Cardiac septum (tissue), 1 donor: ENCODE measurements at regions not wholly inside any gene's neighbourhood (a gene's known extent, or its start where the extent isn't known, plus 50 kb on each side); places are given as distances from the start of the nearest gene placed in this dataset.

ENCODE experiments used
- DNase-seq: peaks from one replicate; pipeline ENCODE4 v3.0.0-alpha.2; 2020; ENCODE audit warnings: low spot score
- intact Hi-C: fragments of 100-400 bp; cut with DNase I; formaldehyde crosslinking; loops from one replicate; pipeline ENCODE4 v1.14.0; 2022
- donor health status: DM: no; HTN: no; CAD: no.

DNA sequence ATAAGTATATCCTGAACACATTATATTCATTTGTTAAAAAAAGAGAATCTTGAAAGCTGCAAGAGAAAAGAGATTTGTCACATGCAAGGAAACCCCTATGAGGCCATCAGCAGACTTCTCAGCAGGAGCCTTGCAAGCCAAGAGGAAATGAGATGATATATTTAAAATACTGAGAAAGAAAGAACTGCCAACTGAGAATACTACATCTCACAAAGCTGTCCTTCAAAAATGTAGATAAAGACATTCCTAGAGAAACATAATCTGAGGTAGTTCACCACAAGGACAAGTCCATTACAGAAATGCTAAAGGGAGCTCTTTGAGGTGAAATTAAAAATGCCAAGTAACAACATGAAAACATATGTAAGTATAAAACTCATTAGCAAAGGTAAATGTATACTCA is 224.4 kb upstream of the MBL2 start:
- intact Hi-C loops: no loop called here
- DNase-seq: no peak

DNA sequence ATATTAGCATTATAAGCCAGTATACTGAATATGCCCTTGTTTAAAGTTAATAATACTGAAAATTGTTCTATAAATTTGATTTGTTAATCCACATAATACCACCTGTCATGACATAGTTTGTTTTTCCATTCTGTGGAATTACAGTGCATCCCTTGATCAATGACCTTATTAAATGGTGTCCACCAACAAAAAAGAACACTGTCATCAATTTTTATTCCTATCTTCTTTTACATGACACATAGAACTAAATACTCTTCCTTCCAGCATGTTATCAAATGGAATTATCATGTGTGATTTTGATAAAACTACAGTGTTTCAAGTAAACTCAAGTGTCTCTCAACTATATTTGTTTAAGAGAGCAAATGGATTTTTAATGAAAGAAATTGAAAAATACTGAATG is 221.8 kb upstream of the MBL2 start:
- intact Hi-C loops: no loop called here

DNA sequence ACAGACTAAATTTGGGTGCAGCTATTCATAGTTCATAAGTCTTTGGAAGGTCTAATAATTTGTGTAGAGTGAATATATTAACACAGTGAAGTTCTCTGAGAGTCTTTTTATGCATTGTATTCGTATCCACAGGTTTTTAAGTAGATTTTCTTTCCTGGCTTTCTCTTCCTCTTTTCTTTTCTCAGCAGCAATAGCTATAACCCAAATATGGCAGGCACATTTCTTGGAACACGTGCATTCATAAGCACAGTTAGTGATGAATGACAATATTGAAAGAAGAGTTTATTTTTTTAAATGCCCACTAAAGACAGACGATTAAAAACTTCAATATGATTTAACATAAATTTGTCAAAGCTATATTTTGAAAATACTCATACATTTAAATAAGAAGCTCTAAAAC is 220.5 kb upstream of the MBL2 start:
- no peak for DNase-seq
- intact Hi-C loops: no loop called here

More for the DNA sequence above, 221.8 kb upstream of the MBL2 start:
- DNase-seq: no peak

DNA sequence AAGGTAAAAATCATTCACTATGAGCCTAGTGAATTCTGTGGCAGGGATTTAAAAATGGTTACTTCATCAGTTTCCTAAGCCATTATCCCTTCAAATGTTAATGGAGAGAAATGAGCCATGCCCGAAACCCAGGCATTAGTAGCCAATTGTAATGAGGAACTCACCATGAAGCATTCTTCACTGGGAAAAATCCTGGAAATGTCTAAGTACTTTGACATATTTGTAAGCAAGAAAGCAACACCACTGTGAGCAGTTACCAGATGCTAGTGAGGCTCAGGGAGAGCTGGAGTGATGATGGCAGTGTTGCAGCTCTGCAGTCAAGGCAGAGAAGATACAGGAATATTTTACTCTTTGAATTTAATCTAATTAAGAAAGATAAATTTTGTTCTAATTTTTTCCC is 220.0 kb upstream of the MBL2 start:
- no peak for DNase-seq
- intact Hi-C loops: no loop called here

DNA sequence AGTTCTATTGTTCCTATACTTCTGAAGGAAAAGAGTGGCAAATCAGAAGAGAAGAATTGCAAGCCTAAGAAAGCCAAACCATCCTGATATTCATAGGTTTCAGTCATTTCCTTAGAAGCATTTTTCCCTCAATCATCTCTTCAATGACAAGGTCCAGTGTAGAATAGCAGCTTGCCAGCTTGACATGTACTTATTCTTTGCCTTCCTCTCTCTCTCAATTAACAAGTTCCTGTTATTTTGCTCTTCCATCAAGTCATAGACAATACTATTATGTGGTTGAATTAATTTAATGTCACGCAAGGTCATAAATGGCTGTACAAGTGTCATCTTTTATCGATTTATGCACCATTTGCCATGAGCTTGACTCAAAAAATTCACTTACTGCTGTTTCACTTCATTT is 216.3 kb upstream of the MBL2 start:
- intact Hi-C loops: no loop called here
- no peak for DNase-seq

DNA sequence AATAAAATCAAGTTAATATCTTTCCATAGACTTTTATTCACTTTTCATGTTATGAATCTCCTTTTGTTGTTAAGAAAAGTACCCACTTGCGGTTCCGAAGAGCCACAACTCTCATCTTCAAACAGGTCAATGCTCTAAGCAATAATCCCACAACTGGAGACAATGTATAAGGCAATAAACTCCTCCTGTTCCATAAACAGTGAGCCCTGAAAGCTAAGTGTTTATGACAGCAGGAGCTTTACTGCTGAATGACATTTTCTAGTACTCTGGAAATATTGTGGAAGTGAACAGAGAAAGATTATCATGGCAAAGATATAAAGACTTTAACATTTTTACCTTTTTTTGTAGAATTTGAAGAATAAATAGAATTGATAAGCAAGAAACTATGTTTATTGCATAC is 213.5 kb upstream of the MBL2 start:
- intact Hi-C loops: no loop called here
- no peak for DNase-seq

DNA sequence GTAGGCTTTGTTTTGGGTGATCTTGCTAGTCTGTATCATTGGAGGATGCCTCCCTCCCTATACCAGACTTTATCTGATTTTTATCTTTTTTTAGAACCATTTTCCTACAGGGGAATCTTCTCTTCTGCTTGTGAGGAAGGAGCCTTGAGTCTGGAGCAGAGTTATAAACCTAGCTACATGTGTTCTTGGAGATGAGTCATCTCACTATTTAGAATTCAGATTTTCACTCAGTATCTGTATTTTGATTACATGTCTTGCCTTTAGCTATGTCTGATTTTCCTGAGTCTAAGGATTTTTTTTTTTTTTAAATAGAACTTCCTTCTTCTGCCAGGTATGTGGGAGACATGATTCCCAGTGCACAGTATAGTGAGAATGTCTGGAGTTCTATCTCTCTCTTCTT is 211.6 kb upstream of the MBL2 start:
- intact Hi-C loops: no loop called here
- no peak for DNase-seq

DNA sequence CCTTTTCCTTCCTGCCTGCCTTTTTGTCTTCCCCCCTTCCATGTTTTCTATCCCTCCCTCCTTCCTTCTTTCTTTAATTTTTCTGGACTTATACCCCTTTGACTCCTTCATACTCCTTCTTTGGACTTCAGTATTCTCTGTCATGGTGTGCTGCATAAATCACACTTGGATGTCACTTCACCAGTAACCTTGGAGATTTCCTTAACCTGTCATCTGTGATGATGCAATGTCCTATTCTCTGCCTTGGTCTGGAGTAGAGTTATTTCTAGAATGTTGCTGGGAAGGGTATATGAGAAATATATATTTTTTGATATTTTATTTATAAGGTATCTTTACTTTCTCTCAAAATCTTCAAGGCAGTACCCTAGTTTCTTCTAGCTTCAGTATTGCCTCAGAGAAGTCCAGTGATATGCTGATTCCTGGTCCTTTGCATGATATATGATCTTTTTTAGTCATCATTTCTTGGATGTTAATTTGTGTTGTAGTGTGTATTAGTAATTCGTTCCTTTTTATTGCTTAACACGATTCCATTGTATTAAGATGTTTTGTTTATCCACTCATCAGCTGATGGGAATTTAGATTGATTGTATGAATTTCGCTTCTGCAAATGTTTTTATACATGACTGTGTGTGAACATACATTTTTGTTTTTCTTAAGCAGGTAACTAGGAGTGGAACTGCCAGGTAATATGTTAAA is 206.9 kb upstream of the MBL2 start:
- intact Hi-C loops: no loop called here
- no peak for DNase-seq

DNA sequence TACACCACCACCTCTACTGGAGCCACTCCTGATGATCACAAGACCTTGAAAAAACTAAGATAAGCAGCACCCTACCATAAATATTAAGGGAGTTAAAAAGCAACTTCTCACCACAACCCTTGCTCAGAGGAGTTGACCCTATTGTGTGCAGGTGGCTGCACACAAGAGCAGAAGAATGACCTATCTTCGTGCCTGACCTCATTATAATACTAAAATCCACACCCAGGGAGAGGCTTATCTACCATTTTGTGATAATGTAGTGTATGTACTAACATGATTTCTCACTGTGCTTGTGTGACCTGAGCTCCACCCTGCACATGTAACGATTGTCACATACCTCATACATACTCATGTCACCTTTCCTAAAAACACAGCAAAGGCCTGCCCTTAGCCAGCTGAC is 205.0 kb upstream of the MBL2 start:
- no peak for DNase-seq
- intact Hi-C loops: no loop called here

DNA sequence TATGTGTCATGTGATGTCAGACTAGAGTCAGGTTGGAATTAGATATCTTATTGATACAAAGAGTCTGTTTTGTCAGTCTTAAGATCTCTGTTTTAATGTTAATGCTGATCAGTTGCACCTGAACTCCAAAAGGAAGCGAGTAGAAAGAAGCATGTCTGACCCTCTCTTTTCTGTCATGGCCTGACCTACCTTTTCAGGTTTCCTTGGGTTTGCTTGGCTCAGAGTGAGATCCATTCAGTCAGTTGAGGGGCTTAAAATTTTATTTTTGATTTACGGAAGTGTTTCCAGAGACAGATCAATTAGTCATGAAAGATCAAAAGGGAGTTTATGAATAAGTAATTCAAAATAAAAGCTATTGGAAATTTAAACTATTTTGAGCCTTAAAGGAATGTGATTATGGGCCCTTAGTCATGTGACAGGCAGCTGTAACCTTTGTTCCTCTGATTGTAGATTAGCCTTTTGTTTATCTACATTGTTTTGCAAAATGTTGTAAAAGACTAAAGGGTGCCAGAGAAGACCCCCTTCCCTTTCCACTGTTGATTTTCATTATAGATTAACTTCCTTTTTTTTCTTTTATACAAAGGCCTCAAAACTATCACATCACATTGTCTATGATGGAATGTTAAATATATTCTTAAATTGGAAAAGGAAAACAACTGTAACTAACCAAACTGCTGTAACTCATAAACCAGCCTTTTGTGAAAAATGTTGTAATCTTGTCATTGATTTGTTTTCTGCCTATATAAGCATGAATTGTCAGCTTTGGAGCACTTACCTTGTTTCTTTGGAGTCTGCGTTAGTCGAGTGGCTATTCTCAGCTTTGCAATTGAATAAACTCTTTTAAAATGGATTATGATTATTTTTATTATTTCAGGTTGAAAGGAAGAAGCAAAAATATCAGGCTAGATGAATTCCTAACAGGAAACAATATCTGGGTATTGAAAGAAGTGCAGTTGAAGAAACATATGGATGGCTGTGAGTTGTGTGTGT is 195.5 kb upstream of the MBL2 start:
- intact Hi-C loops: no loop called here
- DNase-seq: no peak

DNA sequence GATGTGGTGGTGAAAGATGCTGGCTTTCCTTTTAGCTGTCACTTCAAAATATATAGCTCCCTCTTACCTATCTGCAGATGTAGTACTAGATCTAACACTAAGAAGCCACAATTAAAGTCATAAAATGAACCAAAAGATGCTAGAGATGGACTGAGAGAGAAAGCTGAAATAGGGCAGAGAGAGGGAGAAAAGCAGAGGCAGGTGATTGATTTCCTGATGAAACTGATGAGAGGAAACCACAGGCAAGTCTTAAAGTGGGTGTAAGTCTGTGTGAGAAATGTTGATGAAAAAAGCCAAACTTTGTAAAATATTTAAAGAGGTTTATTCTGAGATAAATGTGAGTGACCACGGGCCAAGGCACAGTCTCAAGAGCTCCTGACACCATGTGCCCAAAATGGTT is 194.3 kb upstream of the MBL2 start:
- intact Hi-C loops: no loop called here
- DNase-seq: no peak

DNA sequence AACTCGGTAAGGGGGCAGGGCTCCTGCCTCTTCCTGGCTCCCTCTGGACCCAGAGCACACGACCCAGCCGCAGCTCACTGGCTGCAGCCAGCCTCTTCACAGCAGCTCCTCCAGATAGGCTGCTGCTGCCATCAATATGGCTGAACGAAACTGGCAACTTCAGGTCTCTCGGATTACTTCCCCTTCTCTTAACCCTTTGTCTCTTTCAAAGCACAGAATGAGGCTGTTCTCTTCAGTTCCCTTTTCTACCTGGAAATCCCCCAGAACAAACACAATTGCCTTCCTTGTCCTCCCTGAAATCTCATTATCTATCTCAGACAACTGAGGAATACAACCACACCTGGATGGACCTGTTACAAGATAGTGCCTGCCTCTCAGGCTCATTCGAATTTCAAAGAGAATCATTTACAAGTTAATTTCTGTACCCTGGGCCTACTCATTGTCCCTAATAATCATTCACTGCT is 193.4 kb upstream of the MBL2 start:
- intact Hi-C loops: no loop called here
- no peak for DNase-seq

DNA sequence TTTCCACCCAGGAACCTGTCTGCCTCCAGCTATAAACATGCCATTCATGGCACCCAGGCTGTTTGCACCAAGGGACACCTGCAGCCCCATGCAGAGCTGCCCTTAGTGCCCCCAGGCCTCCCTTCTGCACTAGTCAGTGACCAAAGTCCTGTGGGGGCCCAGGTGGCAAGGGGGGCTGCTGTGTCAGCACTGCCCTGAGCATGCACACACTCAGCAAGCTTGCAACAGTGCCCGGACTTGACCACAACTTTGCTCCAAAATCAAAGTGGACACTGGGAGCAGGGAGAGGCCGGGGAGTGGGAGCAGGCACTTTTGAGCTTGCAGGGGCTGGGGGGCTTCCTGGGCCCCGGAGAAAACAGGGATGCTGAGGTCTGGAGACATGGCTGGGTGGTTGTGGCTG is 192.9 kb upstream of the MBL2 start:
- intact Hi-C loops: no loop called here
- DNase-seq: no peak

DNA sequence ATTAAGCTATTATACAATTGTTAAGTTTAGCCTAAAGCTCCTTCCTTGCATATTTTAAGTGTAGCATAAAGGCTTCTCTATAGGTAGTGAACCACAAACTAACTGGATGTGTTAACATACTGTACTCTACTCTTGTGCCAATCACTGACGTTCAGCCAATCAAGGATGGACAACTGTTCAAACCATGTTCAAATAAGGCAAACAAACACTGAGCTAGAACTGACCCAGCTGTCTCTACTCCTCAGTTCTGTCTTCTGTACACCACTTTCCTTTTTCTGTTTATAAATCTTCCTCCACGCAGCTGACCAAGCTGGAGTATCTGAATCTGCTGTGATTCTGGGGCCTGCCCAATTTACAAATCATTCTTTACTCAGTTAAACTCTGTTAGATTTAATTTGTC is 188.7 kb upstream of the MBL2 start:
- intact Hi-C loops: no loop called here
- no peak for DNase-seq

DNA sequence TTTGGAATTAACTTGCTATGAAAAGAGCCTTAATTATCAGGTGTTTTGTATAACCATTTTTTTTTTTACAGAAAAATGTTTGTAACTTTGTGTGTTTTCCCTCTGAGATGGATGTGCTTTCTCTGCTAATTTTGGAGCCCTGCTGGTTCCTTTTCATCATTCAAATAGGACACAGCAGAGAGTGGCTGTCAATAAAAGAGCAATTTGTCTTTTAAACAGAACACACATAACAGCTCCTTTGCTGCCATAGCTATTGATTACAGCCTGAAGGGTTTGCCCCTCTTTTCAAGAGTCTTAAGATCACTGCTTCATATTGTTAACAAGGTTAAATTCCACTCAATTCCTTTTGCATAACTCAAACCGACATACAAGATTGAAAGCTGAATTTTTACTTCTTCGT is 187.2 kb upstream of the MBL2 start:
- intact Hi-C loops: no loop called here

DNA sequence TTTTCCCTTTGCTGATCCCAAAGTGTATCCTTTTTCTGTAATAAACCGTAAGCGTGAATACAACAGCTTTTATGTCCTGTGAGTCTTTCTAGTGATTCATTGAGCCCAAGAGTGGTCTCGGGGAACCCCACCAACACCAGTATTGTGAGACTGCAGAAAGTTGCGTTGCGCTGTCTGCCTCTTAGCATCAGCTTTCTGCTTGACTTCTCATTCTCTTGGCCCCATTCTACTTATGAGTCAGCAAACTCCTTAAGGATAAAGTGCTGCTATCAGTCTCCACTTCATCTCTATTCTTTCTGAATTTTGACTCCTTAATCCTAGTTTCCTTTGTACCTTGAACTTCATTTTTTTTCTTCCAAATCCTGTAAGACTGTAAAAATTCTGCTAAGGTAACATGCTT is 184.3 kb upstream of the MBL2 start:
- DNase-seq: no peak

More for the DNA sequence above, 187.2 kb upstream of the MBL2 start:
- DNase-seq: no peak

DNA sequence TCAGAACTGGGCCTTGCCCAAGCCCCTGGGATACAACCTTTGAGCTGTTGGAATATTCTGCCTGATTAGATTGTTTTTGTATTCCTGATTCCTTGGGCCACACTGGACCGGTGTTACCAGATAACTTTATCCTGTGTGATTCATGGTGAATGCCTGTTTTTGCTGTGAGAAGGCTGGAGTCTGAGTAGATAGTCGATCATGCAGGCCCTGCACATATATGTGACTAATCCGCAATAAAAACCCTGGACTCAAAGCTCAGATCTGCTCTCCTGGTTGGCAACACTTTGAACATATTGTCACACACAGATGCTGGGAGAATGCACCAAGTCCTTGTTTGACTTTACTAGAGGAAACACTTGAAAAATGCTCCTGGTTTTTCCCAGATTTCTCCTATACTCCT is 183.9 kb upstream of the MBL2 start:
- intact Hi-C loops: no loop called here
- no peak for DNase-seq

More for the DNA sequence above, 184.3 kb upstream of the MBL2 start:
- intact Hi-C loops: no loop called here

DNA sequence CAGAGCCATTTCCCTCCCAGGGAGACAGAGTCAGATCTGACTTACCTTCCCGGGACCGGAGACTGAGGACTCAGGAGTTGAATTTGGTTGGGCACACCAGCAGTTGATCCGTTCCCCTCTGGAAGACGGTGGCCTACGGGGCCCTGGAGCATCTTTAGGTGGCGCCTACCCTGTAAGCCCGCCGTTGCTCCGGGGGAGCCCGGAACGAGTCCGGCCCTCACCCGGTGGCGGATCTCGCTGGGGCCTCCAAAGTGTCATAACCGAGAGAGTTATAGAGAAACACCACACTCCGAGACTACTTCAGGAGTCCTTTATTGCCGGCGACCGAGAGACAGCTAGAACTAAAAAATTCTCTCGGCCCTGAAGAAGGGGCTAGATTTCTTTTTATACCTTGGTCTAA is 182.8 kb upstream of the MBL2 start:
- intact Hi-C loops: no loop called here
- DNase-seq: no peak

DNA sequence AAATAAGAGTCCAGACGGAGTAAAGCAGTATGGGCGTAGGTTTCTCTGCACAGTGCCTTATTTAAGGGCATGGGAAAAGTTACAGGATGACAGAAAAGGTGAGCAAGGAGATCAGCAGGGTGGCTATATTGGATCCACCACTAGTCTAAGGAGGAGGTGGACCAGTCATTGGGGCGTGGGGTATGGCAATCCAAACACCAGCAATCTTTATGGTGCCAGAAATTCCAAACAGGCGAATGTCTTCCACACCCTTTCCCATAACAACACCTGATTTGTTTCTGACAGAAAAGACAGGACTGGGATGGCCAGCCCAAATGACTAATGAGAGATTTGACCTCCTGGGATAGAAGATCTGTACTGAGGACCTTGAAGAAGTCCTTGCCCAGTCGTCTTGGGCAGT is 181.8 kb upstream of the MBL2 start:
- no peak for DNase-seq
- intact Hi-C loops: no loop called here

DNA sequence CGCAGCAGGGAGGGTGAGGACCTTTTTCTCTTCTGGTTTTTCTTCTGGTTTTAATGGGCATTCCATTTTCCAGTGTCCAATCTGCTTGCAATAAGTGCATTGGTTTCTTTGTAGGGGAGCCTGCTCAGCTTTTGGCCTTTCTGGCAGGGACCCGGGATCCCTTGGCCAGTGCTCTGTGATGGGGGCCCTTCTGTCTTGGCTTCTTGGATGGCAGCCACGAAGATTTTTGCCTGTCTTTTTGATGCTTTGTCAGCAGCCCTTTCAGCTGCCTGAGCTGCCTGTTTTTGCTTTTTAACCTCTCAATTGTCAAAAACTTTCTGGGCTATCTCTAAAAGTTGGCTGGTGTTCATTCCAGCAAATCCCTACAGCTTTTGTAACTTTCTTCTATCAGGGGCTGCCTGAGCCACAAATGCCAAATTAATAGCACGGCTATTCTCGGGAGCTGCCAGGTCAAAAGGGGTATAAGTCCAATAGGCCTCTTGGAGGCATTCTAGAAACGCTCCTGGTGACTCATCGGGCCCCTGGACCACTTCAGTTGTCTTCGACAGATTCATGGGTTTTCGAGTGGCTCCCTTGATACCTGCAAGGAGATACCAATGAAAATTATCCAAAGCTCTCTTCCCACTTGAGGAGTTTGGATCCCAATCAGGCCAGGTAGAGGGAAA is 179.9 kb upstream of the MBL2 start:
- no peak for DNase-seq
- intact Hi-C loops: no loop called here
